Naive thymus-derived CD8-positive, alpha-beta T cell (primary cell): ENCODE measurements at regions not wholly inside any gene's neighbourhood (a gene's known extent, or its start where the extent isn't known, plus 50 kb on each side); places are given as distances from the start of the nearest gene placed in this dataset.

Experiments used
- ATAC-seq, 2 donors: fragments of 150-1000 bp; cut with Tn5 transposase in 1 of 2; sonication (Bioruptor Pico), chemical (Tn5 transposase) in 1 of 2; 1 replicate in 1 of 2; 2 replicates in 1 of 2; pipeline ENCODE4 v1.10.0; 2021; ENCODE audit warnings: mild to moderate bottlenecking in 2 of 2, moderate library complexity in 2 of 2
- POLR2A ChIA-PET: fragments of 350-600 bp; sonication (Branson Sonifier 250); formaldehyde crosslinking; loops from one replicate; lab custom pipeline; 2021; ENCODE audit warnings: antibody characterized with exemption; lab: Charles Lee
- DNase-seq, 10 donors: peaks; one replicate each; pipeline versions ENCODE4 v3.0.0 to v3.0.0-alpha.2; 2020 to 2022
- H3K27ac Mint-ChIP-seq, 10 donors: one replicate each; pipeline ENCODE4 v1.8.0; 2020 to 2022; ENCODE audit warnings: mild to moderate bottlenecking in 10 of 10, mixed read lengths in 10 of 10, moderate library complexity in 4 of 10, inconsistent platforms in 1 of 10
- H3K27me3 Mint-ChIP-seq, 5 donors: one replicate each; pipeline ENCODE4 v1.8.0; 2021 to 2022; ENCODE audit warnings: mixed read lengths in 5 of 5
- H3K36me3 Mint-ChIP-seq, 3 donors: one replicate each; pipeline ENCODE4 v1.8.0; 2020 to 2022; ENCODE audit warnings: mixed read lengths in 3 of 3, mild to moderate bottlenecking in 2 of 3, inconsistent platforms in 1 of 3
- H3K4me1 Mint-ChIP-seq, 4 donors: one replicate each; pipeline ENCODE4 v1.8.0; 2021 to 2022; ENCODE audit warnings: mixed read lengths in 4 of 4
- H3K4me3 Mint-ChIP-seq, 10 donors: one replicate each; pipeline ENCODE4 v1.8.0; 2020 to 2022; ENCODE audit warnings: mild to moderate bottlenecking in 10 of 10, mixed read lengths in 10 of 10, moderate library complexity in 6 of 10, inconsistent platforms in 1 of 10
- H3K9me3 Mint-ChIP-seq, 9 donors: one replicate each; pipeline ENCODE4 v1.8.0; 2020 to 2022; ENCODE audit warnings: mixed read lengths in 9 of 9, mild to moderate bottlenecking in 3 of 9, inconsistent platforms in 1 of 9, moderate library complexity in 1 of 9

DNA sequence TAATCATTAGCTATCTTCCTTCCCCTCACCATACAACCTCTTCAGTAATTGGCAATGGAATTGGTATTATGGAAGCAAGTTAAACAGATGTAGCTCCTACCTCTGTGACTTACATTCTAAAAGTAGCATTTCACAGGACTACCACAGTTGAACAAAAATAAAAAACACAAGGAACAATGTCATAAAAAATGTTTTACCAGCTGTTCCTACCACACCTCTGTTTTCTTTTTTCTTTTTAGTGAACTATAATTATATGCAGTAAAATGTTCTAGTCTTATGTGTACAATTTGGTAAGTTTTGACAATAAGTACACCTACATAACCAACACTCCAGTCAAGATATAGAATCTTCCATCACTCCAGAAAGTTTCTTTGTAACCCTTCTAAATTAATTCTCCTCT is 54.1 kb upstream of the GEMIN8 start:
- peaks cover 2 to 19% (median 8%) of the 10 kb centered on the region in 5 donors for H3K27me3 Mint-ChIP-seq

GRCh38 chrX:14079891-14080430 is 50.3 kb upstream of the GEMIN8 start:
- Mint-ChIP-seq H3K27me3 (peaks cover 0 to 17% (median 5%) of the 10 kb centered on the region in 5 donors), H3K4me3 (no peak overlapping the region), H3K9me3 (peaks cover 0 to 5% (median 0%) of the 10 kb centered on the region in 9 donors), H3K4me1 (no peaks in the 10 kb centered on the region), H3K36me3 (no peaks in the 10 kb centered on the region), H3K27ac (no peak overlapping the region)
- POLR2A ChIA-PET = no interaction called here
- DNase-seq (no peak), ATAC-seq (no peak)

More for the DNA sequence above, 54.1 kb upstream of the GEMIN8 start:
- no peak overlapping the region for H3K27ac Mint-ChIP-seq
- ATAC-seq (no peak), DNase-seq (no peak)
- no peaks in the 10 kb centered on the region for H3K4me1 Mint-ChIP-seq
- peaks cover 0 to 5% (median 0%) of the 10 kb centered on the region in 9 donors for H3K9me3 Mint-ChIP-seq
- H3K36me3 Mint-ChIP-seq = no peaks in the 10 kb centered on the region
- POLR2A ChIA-PET = no interaction called here
- no peak overlapping the region for H3K4me3 Mint-ChIP-seq
